GM18505 (cell line): ENCODE measurements at regions not wholly inside any gene's neighbourhood (a gene's known extent, or its start where the extent isn't known, plus 50 kb on each side); places are given as distances from the start of the nearest gene placed in this dataset.
"Not testable (repeated sequence)": the region's sequence is repeated elsewhere in the genome, so short reads cannot be mapped to it uniquely, and the experiment has no call there.

Experiments used
- ATAC-seq: cut with Tn5 transposase; IDR thresholded peaks from one replicate; pipeline ENCODE4 v1.9.1; 2021; ENCODE audit not compliant: unreplicated experiment
- POLR2A ChIP-seq: IDR thresholded peaks from 4 replicates; pipeline ENCODE4 v1.6.1; 2011; ENCODE audit warnings: borderline replicate concordance; ENCODE audit not compliant: insufficient read depth, insufficient read length; ENCODE audit errors: extremely low read depth

DNA sequence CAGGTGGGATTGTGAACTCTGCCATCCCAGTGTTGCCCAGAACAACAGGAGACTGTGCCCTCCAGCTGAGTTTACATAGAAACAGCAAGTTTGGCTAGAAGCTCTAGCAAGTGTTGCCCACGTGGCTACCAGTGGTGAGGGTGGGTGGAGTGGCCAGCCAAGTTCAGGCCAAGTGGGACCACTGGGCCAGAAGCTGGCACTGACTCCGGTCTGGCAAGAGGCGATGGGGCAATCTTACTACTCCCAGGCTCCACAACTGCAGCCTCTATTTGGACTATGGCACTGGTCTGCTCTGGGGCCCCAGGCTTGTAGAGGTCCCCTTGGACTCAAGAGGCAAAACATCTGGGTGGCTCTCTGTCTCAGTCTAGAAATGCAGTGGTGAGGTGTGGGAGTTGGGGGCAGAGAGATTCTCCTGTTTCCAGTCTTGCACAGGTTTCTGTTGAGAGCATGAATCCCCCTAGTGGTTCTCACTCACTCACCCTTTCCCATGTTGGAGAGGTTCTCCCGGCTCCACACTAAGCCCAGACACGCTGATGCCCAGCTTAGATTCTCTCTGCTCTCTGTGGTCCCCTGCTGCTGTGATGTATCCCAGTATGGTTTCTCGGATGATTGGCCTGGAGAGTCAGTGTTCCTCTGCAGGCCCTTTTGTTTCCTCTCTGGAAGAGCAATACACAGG lies 615.3 kb downstream of the PDHA2 start:
- no peak for ATAC-seq
- TF ChIP-seq POLR2A = no peak

DNA sequence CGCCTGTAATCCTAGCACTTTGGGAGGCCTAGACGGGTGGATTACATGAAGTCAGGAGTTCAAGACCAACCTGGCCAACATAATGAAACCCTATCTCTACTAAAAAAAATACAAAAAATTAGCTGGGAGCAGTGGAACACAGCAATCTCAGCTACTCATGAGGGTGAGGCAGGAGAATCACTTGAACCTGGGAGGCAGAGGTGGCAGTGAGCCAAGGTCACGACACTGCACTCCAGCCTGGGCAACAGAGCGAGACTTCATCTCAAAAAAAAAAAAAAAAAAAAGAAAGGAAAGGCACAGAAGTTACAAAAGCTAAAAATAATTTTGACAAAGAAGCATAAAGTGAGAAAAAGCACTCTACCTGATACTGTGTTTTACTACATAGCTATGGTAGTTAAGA lies 618.1 kb downstream of the PDHA2 start:
- ATAC-seq = not testable (repeated sequence)

DNA sequence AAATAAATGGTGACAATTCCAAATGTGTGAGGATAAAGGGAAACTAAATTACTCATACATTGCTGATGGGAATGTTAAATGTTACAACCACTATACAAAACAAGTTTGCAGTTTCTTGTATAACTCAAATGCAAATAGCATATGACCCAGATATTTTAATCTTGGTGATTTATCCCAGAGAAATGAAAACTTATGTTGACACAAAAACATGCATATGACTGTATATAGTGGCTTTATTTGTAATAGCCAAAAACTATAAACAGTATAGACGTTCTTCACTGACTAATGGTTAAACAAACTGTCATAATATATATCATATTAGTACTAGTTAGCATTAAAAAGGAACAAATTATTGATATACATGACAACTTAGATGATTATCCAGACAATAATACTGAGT lies 619.2 kb downstream of the PDHA2 start:
- ATAC-seq = no peak
- no peak for TF ChIP-seq POLR2A

DNA sequence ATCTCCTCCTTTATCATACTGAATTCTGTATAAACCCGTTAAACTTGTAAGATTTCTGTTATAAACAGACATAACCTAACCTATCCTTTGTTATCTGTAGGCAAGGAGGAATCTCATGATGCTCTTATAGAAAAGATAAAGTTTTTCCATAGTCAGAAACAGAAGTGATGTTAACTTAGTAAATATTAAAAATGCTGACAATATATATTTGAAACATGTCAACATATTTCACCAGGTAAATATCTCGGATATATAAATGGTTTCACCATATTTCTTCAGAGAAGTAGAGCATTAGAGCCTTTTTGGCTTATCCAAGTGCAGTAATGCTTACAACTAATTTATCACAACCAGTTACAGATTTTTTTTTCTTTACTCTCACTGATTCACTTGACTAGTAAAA lies 625.9 kb downstream of the PDHA2 start:
- no peak for ATAC-seq

DNA sequence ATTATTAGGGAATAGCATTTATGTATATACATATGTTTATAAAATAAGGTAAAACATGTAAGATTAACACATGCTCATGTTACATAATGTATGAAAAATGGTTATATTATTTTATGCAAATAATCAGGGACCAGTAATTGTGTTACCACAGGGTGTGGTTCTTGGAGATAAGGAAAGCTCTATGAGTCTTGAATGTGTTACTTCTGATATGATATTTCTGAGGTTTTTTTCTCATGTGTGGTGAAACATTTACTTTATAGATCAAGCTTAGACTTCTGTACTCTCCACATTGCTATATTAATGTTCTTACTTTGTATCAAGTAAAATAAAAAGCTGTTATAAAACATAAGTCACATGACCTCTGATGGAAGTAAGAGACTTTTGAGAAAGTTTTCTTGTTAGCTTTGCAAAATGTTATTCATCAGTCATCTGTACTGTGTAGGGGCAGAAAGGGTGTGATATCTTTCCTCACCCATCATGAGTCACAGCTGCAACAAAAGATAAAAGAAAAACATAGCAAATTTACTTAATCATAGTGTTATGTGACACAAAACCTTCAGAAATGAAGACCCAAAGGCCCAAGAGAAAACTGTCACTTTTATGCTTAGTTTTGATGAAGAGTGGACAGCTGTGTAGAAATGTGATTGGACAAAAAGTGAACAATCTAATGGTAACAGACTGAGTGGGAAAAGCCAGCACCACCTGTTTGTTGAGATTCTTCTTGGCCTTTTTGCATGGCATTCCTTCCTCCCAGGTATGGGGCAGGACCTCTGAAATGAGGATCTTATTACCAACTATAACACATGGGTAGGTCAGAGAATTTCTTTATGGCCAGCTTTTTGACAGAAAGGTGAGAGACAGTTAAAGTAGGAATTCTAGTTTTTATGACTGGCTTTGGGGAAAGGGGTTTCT lies 632.3 kb downstream of the PDHA2 start:
- no peak for TF ChIP-seq POLR2A
- ATAC-seq = no peak

More for the DNA sequence above, 625.9 kb downstream of the PDHA2 start:
- TF ChIP-seq POLR2A = no peak

DNA sequence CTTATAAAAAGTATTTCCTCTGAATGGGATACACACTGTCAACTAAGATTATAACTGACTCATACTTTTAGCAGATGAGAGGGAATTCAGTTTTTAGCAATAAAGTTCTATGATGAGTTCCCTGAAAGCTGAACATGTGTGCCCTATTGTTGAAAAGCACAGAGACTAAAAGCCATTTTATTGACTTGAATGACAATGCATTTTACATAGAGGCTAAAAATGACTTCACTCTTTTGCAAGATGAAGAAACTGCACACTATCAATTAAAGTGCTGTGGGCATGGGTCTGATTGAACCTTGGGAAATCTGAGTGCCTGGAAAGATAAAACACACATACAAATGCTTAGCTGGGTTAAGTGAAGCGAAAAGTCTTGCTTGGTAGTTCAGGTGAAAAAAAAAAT lies 633.4 kb downstream of the PDHA2 start:
- TF ChIP-seq POLR2A = no peak
- no peak for ATAC-seq

DNA sequence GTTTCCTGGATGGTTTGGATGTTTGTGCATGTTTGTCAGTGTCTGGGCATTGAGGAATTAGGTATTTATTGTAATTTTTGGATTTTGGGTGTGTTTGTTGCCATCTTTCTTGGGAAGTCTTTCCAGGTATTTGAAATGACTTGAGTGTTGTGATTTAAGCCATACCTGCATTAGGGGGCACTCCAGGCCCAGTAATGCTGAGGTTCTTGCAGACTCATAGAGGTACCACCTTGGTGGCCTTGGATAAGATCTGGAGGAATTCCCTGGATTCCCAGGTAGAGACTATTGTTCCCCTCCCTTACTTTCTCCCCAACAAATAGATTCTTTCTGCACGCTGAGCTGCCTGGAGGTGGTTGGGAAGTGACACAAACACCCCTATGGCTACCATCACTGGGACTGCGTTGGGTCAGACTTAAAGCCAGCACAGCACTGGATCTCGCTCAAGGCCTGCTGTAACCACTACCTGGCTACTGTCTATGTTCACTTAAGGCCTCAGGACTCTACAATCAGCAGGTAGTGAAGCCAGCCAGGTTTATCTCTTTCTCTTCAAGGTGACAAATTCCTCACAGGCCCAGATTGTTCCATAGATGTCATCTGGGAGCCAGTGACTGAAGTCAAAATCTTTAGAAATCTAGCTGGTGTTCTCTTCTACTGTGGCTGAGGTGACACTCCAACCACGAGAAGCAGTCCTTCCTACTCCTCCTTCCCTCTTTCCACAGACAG lies 643.6 kb downstream of the PDHA2 start:
- TF ChIP-seq POLR2A = no peak
- ATAC-seq = no peak

DNA sequence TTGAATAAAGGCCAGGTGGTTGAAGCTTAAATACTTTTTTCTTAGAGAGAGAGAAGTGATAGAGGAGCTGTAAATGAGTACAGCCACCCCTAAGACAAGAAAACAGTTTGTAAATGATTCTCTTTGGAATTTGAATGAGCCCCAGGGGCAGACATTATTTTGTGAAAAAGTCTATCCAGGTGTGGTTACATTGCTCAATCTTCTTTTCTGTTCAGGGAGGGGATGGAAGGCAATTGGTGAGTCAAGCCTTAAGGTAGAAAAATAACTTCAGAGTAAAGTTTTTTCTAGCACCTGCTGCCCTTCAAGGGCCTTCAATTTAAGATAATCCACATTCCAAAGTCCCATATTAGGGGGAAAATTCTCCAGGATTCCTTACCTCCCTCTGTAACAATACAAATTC lies 646.7 kb downstream of the PDHA2 start:
- no peak for TF ChIP-seq POLR2A
- ATAC-seq = no peak

DNA sequence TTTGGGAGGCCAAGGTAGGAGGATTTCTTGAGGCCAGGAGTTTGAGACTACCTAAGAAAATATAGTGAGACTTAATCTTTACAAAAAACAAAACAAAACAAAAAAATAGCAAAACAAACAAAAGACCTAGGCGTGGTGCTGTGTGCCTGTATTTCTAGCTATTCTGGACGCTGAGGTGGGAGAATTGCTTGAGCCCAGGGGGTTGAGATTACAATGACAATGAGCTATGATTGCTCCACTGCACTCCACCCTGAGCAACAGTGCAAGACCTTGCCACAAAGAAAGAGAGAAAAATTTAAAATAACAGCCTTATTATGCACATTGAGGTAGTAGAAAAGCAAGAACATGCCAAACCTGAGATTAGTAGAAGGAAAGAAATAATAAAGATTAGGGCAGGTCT lies 657.7 kb downstream of the PDHA2 start:
- ATAC-seq = no peak
- no peak for TF ChIP-seq POLR2A

DNA sequence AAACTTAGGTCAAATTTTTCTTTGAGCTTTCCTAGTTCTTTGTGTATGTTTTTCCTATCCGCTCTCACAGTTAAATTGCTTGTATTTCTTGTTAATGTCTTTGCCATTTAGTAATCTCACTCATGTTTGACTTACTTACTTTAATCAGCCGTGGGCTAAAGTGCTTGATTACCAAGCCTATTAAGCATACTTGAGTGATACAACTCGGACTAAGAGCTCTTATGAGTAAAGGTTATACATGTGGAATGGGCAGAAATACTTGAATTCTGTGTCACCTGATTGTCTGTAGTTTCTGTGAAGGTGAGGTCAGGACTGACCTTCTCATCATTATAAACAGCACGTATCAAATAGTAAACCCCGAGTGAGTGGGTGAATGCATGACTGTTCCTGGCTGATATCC lies 664.5 kb downstream of the PDHA2 start:
- TF ChIP-seq POLR2A = no peak
- no peak for ATAC-seq

DNA sequence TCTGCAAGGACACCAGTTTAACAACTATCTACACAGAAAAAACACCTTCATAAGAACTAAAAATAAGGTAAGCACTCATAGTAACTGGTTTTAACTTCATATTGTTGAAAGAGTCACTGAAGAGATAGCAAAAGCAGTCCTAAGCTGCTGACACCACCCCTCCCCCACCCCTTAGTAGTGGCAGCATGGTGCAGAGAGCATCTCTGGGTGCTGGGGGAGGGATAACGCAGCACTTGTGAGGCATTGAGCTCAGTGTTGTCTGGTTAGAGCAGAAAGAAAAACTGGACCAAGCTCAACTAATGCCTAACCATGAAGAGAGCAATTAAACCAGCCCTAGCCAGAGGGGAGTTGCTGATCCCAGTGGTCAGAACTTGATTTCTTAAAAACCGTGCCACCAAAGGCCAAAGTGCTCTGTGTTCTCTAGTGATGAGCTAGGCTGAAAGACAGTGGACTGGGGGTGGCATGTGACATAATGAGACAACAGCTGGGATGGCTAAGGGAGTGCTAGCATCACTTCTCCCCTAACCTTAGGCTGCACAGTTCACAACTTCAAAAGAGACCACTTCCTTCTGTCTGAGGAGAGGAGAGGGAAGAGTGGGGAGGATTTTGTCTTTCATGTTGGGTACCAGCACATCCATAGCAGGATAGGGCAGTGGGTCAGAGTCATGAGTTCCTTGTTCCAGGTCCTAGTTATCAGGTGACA lies 669.3 kb downstream of the PDHA2 start:
- TF ChIP-seq POLR2A = no peak
- no peak for ATAC-seq

DNA sequence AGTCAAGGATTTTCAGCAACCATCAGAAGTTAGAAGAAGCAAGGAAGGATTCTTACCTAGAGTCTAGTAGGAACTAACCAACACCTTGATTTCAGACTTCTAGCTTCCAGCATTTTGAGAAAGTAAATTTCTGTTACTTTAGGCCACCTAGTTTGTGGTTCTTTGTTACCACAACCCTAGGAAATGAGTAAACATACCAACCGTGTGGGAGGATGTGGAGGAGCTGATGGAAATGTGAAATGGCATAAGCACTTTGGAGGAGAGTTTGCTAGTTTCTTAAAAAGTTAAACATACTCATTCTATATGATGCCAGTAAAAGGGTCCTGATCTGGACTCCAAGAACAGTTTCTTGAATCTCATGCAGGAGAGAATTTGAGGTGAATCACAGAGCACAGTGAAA lies 679.4 kb downstream of the PDHA2 start:
- no peak for ATAC-seq
- no peak for TF ChIP-seq POLR2A

DNA sequence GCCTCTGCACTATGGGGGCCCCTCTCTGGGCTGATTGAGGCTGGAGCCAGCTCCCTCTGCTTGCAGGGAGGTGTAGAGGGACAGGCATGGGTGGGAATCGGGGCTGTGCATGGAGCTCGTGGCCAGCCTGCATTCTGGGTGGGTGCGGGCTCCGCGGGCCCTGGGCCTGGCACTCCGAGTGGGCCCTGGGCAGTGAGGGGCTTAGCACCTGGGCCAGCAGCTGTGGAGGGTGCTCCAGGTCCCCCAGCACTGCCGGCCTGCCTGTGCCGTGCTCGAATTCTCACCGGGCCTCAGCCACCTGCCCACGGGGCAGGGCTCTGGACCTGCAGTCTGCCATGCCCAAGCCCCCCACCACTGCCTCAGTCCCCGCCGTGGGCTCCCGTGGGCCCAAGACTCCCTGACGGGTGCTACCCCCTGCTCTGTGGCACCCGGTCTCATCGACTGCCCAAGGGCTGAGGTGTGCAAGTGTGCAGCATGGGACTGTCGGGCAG lies 681.2 kb downstream of the PDHA2 start:
- ATAC-seq = no peak
- no peak for TF ChIP-seq POLR2A

DNA sequence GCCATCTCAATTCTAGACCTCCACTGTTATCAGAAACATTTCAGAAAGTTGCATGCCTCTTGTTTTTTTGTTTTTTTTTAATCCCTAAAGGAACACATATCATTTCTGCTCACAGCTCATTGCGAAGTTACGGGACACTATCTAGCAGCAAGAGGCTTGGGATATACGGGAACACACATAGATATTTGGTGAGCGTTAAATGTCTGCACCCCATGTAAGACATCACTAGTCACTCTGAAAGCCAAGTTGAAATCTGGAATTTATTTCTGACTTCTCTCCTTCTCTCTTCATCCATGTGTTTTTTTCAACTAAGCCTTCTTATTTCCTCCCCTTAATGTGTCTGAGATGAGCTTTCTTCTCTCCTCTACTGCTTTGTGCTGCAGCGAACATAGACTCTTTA lies 683.7 kb downstream of the PDHA2 start:
- no peak for ATAC-seq
- TF ChIP-seq POLR2A = no peak
